GM23338 (cell line): ENCODE measurements at regions not wholly inside any gene's neighbourhood (a gene's known extent, or its start where the extent isn't known, plus 50 kb on each side); places are given as distances from the start of the nearest gene placed in this dataset.

Experiments used
- ATAC-seq: fragments of 200-7000 bp; cut with Tn5 transposase; 3 replicates; pipeline ENCODE4 v1.9.1; 2020
- DNase-seq: peaks from one replicate; pipeline ENCODE4 v3.0.0-alpha.2; 2015; ENCODE audit warnings: low spot score
- H2AFZ ChIP-seq: fragments of 200-600 bp; sonication (generic); 2 replicates; pipeline ENCODE4 v1.8.0; 2016; ENCODE audit warnings: antibody characterized with exemption, mild to moderate bottlenecking, moderate library complexity
- H3F3A ChIP-seq: fragments of 200-600 bp; sonication (generic); replicated peaks from 2 replicates; pipeline ENCODE4 v1.8.0; 2017; ENCODE audit warnings: antibody characterized with exemption, mixed run types, low read depth
- H3K27ac ChIP-seq: fragments of 200-600 bp; sonication (generic); 2 replicates; pipeline ENCODE4 v1.6.1; 2016; ENCODE audit warnings: low read depth
- H3K27me3 ChIP-seq: fragments of 200-600 bp; sonication (generic); 2 replicates; pipeline ENCODE4 v1.8.0; 2016; ENCODE audit warnings: mild to moderate bottlenecking, mixed run types, moderate library complexity; ENCODE audit not compliant: insufficient read depth
- H3K36me3 ChIP-seq: fragments of 200-600 bp; sonication (generic); 2 replicates; pipeline ENCODE4 v1.8.0; 2016; ENCODE audit warnings: mild to moderate bottlenecking; ENCODE audit not compliant: insufficient read depth
- H3K4me1 ChIP-seq: fragments of 200-600 bp; sonication (generic); 2 replicates; pipeline ENCODE4 v1.8.0; 2016; ENCODE audit warnings: mild to moderate bottlenecking, moderate library complexity; ENCODE audit not compliant: insufficient read depth
- H3K4me2 ChIP-seq: fragments of 200-600 bp; sonication (generic); 2 replicates; pipeline ENCODE4 v1.7.1; 2017; ENCODE audit warnings: mixed run types
- H3K4me3 ChIP-seq: fragments of 200-600 bp; sonication (generic); 2 replicates; pipeline ENCODE4 v1.6.1; 2016; ENCODE audit warnings: mixed run types
- H3K79me2 ChIP-seq: fragments of 200-600 bp; sonication (generic); replicated peaks from 2 replicates; pipeline ENCODE4 v1.8.0; 2017; ENCODE audit warnings: mild to moderate bottlenecking; ENCODE audit not compliant: insufficient read depth
- H3K9me2 ChIP-seq: fragments of 200-600 bp; sonication (generic); 2 replicates; pipeline ENCODE4 v1.8.0; 2017; ENCODE audit not compliant: insufficient read depth
- H4K20me1 ChIP-seq: fragments of 200-600 bp; sonication (generic); replicated peaks from 2 replicates; pipeline ENCODE4 v1.8.0; 2017; ENCODE audit warnings: mild to moderate bottlenecking; ENCODE audit not compliant: insufficient read depth
- H3K27ac Mint-ChIP-seq: 2 replicates; pipeline ENCODE4 v1.8.0; 2020; ENCODE audit warnings: inconsistent platforms, mild to moderate bottlenecking, moderate library complexity, mixed read lengths
- H3K27me3 Mint-ChIP-seq: 3 replicates; pipeline ENCODE4 v1.8.0; 2022; ENCODE audit warnings: low read depth, mild to moderate bottlenecking, moderate library complexity, mixed read lengths, inconsistent platforms; ENCODE audit not compliant: insufficient read depth, poor library complexity
- H3K36me3 Mint-ChIP-seq: 3 replicates; pipeline ENCODE4 v1.8.0; 2021; ENCODE audit warnings: low read depth, mild to moderate bottlenecking, inconsistent platforms, moderate library complexity, mixed read lengths
- H3K4me1 Mint-ChIP-seq: 3 replicates; pipeline ENCODE4 v1.8.0; 2020; ENCODE audit warnings: mild to moderate bottlenecking, inconsistent platforms, mixed read lengths
- H3K4me3 Mint-ChIP-seq: 3 replicates; pipeline ENCODE4 v1.8.0; 2021; ENCODE audit warnings: moderate library complexity, mild to moderate bottlenecking, inconsistent platforms, mixed read lengths
- H3K9me3 Mint-ChIP-seq: 3 replicates; pipeline ENCODE4 v1.8.0; 2020; ENCODE audit warnings: moderate library complexity, mild to moderate bottlenecking, inconsistent platforms, mixed read lengths
- EZH2 ChIP-seq: fragments of 200-600 bp; sonication (generic); IDR thresholded peaks from one replicate; pipeline ENCODE4 v1.8.0; 2017; ENCODE audit warnings: antibody characterized with exemption, mild to moderate bottlenecking, low read depth; ENCODE audit not compliant: unreplicated experiment
- EZH2phosphoT487 ChIP-seq: fragments of 200-600 bp; sonication (generic); IDR thresholded peaks from one replicate; pipeline ENCODE4 v1.8.1; 2018; ENCODE audit warnings: antibody characterized with exemption; ENCODE audit not compliant: unreplicated experiment
- NANOG ChIP-seq: IDR thresholded peaks from 2 replicates; pipeline ENCODE4 v1.6.1; 2016; ENCODE audit warnings: antibody characterized with exemption, borderline replicate concordance
- POLR2AphosphoS5 ChIP-seq: IDR thresholded peaks from 2 replicates; pipeline ENCODE4 v1.6.1; 2016; ENCODE audit warnings: antibody characterized with exemption, low read depth
- REST ChIP-seq: IDR thresholded peaks from one replicate; pipeline ENCODE4 v1.6.1; 2018; ENCODE audit warnings: antibody characterized with exemption; ENCODE audit not compliant: unreplicated experiment
- STAT1 ChIP-seq: IDR thresholded peaks from one replicate; pipeline ENCODE4 v1.6.1; 2016; ENCODE audit warnings: antibody characterized with exemption; ENCODE audit not compliant: unreplicated experiment
- ZNF114 ChIP-seq: fragments of 250-450 bp; sonication (Bioruptor Pico); IDR thresholded peaks from 2 replicates; pipeline ENCODE4 v1.5.0; 2020; ENCODE audit warnings: mild to moderate bottlenecking, moderate library complexity
- ZNF331 ChIP-seq: fragments of 250-450 bp; sonication (Bioruptor Pico); IDR thresholded peaks from 2 replicates; pipeline ENCODE4 v1.5.0; 2020; ENCODE audit warnings: low read depth, mild to moderate bottlenecking, moderate library complexity
- ZNF462 ChIP-seq: fragments of 250-450 bp; sonication (Bioruptor Pico); IDR thresholded peaks from 2 replicates; pipeline ENCODE4 v1.5.0; 2020; ENCODE audit warnings: mild to moderate bottlenecking, moderate library complexity
- TF ChIP-seq, protein P1 (sequence below), 2 experiments: fragments of 200-600 bp in 1 of 2; sonication (generic) in 1 of 2; conservative IDR thresholded peaks; 2 replicates each; pipeline versions ENCODE4 v1.5.1 to v1.6.1; 2016 to 2017; ENCODE audit warnings: antibody characterized with exemption in 2 of 2, low read depth in 2 of 2, mild to moderate bottlenecking in 2 of 2, moderate library complexity in 1 of 2

DNA sequence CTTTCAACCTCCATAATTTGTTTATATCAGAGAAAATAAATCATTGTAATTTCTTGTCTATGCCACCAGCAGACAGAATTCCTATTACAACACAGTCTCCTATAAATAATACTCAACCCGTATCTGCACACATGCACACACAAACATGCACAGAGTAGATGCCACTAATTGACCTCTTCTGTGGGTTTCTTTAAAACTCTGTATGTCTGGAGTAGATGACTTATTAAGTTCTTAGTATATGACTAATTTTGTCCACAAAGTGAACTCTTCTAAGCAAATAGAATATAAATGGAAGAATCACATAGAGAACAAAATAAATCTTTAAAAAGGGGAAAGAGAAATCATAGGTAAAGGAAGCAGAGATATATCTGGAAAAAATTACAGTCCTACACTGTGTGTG, 452.3 kb downstream of the MTRR start (continued):
- TF ChIP-seq ZNF462: no peak
- TF ChIP-seq ZNF114 (CRISPR knock-in tag): no peak
- TF ChIP-seq POLR2AphosphoS5: no peak
- no peak for TF ChIP-seq EZH2
- no peak for TF ChIP-seq STAT1
- no peak for TF ChIP-seq ZNF331

DNA sequence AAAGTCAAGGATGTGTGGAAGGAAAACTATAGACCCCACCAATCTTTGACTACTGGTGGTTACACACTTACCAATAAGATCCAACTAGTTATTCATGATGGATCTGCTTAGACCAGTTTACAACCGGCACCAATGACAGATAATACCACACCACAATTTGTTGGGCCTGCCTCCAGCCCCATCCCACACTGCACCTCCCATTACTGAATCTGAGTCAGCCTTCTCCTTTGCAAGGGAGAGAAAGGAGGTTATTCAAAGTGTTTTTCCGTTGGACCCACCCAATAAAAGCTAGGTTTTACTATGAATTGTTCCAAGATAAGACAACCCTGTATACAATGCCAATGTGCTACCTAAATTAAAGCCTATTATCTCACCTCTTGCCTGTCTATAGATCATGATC, 453.5 kb downstream of the MTRR start:
- H3K4me3 Mint-ChIP-seq: no peak overlapping the region

More for the DNA sequence above, 453.5 kb downstream of the MTRR start:
- H3K4me1 ChIP-seq: peaks cover 3% of the 10 kb centered on the region; the same call in 1 of the 2 replicates
- H3K4me3 ChIP-seq: no peak overlapping the region
- ATAC-seq: no peak
- H3K4me1 Mint-ChIP-seq: peaks cover 6% of the 10 kb centered on the region
- H3K79me2 ChIP-seq: no peaks in the 10 kb centered on the region
- no peak overlapping the region for H3K4me2 ChIP-seq
- H2AFZ ChIP-seq: no peak overlapping the region
- no peaks in the 10 kb centered on the region for H3K27me3 ChIP-seq
- no peaks in the 10 kb centered on the region for H3K27me3 Mint-ChIP-seq
- H3K9me3 Mint-ChIP-seq: no peaks in the 10 kb centered on the region
- H4K20me1 ChIP-seq: no peaks in the 10 kb centered on the region
- TF ChIP-seq NANOG (no peak), ZNF114 (CRISPR knock-in tag) (no peak), REST (no peak), EZH2 (no peak), POLR2AphosphoS5 (no peak), ZNF331 (no peak), EZH2phosphoT487 (no peak)
- TF ChIP-seq, protein P1, sequence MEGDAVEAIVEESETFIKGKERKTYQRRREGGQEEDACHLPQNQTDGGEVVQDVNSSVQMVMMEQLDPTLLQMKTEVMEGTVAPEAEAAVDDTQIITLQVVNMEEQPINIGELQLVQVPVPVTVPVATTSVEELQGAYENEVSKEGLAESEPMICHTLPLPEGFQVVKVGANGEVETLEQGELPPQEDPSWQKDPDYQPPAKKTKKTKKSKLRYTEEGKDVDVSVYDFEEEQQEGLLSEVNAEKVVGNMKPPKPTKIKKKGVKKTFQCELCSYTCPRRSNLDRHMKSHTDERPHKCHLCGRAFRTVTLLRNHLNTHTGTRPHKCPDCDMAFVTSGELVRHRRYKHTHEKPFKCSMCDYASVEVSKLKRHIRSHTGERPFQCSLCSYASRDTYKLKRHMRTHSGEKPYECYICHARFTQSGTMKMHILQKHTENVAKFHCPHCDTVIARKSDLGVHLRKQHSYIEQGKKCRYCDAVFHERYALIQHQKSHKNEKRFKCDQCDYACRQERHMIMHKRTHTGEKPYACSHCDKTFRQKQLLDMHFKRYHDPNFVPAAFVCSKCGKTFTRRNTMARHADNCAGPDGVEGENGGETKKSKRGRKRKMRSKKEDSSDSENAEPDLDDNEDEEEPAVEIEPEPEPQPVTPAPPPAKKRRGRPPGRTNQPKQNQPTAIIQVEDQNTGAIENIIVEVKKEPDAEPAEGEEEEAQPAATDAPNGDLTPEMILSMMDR (conservative IDR thresholded peaks at IDR 0.05; ENCODE audit: low read depth in 2 of 2): no peak
- no peak overlapping the region for H3K27ac ChIP-seq
- H3K36me3 ChIP-seq: no peaks in the 10 kb centered on the region
- H3K36me3 Mint-ChIP-seq: no peaks in the 10 kb centered on the region
- no peak for DNase-seq
- no peak overlapping the region for H3K27ac Mint-ChIP-seq
- no peaks in the 10 kb centered on the region for H3F3A ChIP-seq
- H3K9me2 ChIP-seq: no peaks in the 10 kb centered on the region
